GM12865 (cell line): ENCODE measurements at regions not wholly inside any gene's neighbourhood (a gene's known extent, or its start where the extent isn't known, plus 50 kb on each side); places are given as distances from the start of the nearest gene placed in this dataset.
"Not testable (repeated sequence)": the region's sequence is repeated elsewhere in the genome, so short reads cannot be mapped to it uniquely, and the experiment has no call there.

Source experiments
- DNase-seq: peaks from one replicate; pipeline ENCODE4 v3.0.0; 2010; ENCODE audit warnings: low read depth
- H3K4me3 ChIP-seq: 2 replicates; pipeline ENCODE4 v1.5.1; 2011; ENCODE audit warnings: mild to moderate bottlenecking, low read depth, low read length, control low read depth
- TF ChIP-seq, protein P1 (sequence below): IDR thresholded peaks from 2 replicates; pipeline ENCODE4 v1.5.1; 2011; ENCODE audit warnings: low read length, control low read depth, low read depth, inconsistent platforms; ENCODE audit not compliant: insufficient read depth; ENCODE audit errors: missing control alignments

DNA sequence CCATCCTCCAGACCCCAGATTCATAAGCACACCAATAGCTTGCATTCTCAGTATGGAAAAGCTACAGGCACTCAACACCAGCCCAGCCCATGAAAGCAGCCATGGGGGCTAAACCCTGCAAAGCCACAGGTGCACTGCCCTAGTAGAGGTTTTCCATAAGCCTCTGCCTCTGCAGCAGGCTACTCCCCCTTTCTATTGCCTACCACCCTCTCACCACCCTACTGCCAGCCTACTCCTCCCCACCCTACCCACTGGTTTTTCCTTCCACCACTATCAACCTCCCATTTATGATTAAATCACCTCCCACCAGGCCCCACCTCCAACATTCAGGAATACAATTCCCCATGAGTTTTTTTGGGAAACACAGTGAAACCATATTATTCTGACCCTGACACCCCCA lies 96.4 kb upstream of the TEKT4 start:
- no peak for DNase-seq
- TF ChIP-seq, protein P1, sequence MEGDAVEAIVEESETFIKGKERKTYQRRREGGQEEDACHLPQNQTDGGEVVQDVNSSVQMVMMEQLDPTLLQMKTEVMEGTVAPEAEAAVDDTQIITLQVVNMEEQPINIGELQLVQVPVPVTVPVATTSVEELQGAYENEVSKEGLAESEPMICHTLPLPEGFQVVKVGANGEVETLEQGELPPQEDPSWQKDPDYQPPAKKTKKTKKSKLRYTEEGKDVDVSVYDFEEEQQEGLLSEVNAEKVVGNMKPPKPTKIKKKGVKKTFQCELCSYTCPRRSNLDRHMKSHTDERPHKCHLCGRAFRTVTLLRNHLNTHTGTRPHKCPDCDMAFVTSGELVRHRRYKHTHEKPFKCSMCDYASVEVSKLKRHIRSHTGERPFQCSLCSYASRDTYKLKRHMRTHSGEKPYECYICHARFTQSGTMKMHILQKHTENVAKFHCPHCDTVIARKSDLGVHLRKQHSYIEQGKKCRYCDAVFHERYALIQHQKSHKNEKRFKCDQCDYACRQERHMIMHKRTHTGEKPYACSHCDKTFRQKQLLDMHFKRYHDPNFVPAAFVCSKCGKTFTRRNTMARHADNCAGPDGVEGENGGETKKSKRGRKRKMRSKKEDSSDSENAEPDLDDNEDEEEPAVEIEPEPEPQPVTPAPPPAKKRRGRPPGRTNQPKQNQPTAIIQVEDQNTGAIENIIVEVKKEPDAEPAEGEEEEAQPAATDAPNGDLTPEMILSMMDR = no peak
- no peak overlapping the region for H3K4me3 ChIP-seq

DNA sequence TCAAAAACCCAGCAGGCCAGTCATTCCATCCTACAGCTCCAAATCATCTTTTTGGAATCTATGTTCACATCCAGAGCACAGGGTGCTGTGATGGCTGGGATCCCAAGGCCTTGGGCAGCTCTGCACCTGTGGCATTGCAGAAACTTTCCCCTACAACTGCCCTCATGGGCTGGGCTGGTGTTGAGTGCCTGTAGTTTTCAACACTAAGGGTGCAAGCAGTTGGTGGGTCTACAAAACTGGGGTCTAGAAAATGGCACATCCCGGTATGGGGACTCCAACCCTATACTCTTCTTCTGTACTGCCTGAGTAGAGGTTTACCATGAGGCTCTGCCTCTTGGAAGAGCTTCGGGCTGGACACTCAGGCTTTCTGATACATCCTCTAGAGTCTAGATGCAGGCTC lies 95.2 kb upstream of the TEKT4 start:
- DNase-seq = no peak
- H3K4me3 ChIP-seq = no peak overlapping the region
- TF ChIP-seq, protein P1 = no peak

DNA sequence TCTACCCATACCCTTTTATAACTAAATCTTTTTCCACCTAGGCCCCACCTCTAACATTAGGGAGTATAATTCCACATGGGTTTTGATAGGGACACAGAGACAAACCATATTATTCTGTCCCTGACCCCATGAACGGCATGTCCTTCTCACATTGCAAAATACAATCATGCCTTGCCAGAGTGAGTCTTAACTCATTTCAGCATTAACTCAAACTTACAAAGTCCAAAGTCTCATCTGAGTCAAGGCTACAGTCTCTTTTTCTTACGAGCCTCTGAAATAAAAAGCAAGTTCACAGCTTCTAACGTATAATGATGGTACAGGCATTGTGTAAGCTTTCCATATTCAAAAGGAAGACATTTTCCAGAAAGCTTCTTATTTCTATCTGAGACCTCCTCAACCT lies 86.1 kb upstream of the TEKT4 start:
- not testable (repeated sequence) for DNase-seq, H3K4me3 ChIP-seq

DNA sequence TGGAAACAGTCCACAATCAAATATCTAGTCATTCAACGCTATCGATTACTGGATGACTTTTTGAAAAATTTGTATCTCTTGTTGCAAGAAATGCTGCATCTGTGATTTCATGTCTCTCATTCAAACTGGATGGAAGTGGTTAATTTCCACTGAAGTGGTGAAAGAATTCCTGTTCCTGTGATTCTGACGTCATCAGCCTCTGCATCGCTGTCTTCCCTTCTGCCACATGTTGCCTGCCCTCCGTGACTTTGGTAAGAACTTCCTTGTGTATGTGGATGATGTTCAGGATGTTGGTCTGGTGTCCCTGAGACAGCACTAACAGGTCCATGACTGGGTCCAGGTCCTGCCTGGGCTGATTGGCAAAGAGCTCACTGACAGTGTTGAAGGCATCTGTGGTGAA lies 84.8 kb upstream of the TEKT4 start:
- not testable (repeated sequence) for DNase-seq, H3K4me3 ChIP-seq

DNA sequence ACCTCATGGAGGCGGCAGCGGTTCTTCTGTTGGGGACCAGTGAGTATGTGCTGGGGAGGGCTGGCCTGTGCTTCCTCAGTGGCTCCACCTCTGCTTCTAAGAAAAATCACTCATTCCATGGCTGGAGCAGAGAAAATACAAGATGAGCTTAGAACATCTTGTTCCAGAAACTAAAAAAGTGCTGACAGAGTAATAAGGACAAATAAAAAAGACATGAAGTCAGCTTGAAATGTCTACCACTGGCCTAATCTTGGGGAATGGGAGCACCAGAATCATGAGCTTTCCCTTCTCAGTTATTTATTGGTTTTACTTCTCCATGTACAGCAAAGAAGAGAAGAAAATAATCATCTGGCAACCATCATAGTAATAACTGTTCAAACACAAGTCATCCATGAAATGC lies 81.1 kb upstream of the TEKT4 start:
- not testable (repeated sequence) for DNase-seq, H3K4me3 ChIP-seq

DNA sequence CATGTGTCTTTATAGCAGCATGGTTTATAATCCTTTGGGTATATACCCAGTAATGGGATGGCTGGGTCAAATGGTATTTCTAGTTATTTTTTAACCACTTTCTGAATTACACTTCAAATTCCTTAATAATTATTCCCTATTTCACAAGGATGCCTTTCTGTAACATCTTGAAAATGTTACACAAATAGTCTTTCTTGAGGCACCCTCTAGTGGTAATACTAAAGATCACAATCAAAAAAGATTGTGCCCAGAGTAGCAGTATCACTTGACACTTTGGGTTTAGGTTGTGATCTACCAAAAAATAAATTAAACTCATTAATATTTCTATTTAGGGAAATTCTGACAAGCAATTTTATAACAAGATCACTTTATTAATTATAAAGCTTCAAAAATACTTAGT lies 74.0 kb upstream of the TEKT4 start:
- H3K4me3 ChIP-seq = not testable (repeated sequence)
- TF ChIP-seq, protein P1 = peak; percentile 27
- DNase-seq = peak; percentile 4
